ENCODE measurements at regions not wholly inside any gene's neighbourhood (a gene's known extent, or its start where the extent isn't known, plus 50 kb on each side); places are given as distances from the start of the nearest gene placed in this dataset.
A peak's percentile ranks its signal among the peaks of the same experiment; 100 is the strongest.

GRCh38 chr15:91665212-91665611, 188.3 kb upstream of the SLCO3A1 start (continued):
- TF ChIP-seq HES1 (IDR thresholded peaks at IDR 0.05; ENCODE audit: low read depth) (no peak), ZNF655 (CRISPR knock-in tag; IDR thresholded peaks at IDR 0.05) (no peak), SIX5 (IDR thresholded peaks at IDR 0.05; ENCODE audit: borderline replicate concordance in 1 of 2, insufficient read depth in 1 of 2, low read depth in 1 of 2, low read length in 2 of 2) (no peak), MCM2 (IDR thresholded peaks at IDR 0.05; ENCODE audit: low read depth) (no peak), RBM25 (IDR thresholded peaks at IDR 0.05; ENCODE audit: low read depth, low read length, severe bottlenecking) (no peak), SRF (CRISPR knock-in tag; IDR thresholded peaks at IDR 0.05) (no peak), USF1 (CRISPR knock-in tag; IDR thresholded peaks at IDR 0.05) (no peak), ELF4 (CRISPR knock-in tag; IDR thresholded peaks at IDR 0.05) (no peak), KLF1 (tag; IDR thresholded peaks at IDR 0.05) (no peak)

- H3K4me2 ChIP-seq (ENCODE audit: insufficient read depth, low read length), result no peak overlapping the region
- no peaks in the 10 kb centered on the region for H3K9me3 ChIP-seq (replicated peaks; ENCODE audit: control insufficient read depth, insufficient read depth, low read depth, low read length)
- H2AFZ ChIP-seq (ENCODE audit: low read depth, low read length), result no peak overlapping the region
- in situ Hi-C loops (cut with MboI), result no loop called here
- BruUV-seq (replicated peaks), result no TSS peak
- H3K9me1 ChIP-seq (ENCODE audit: control insufficient read depth, insufficient read depth, low read length), result no peaks in the 10 kb centered on the region
- no peaks in the 10 kb centered on the region for H3K27me3 ChIP-seq (ENCODE audit: control insufficient read depth in 2 of 2, insufficient read depth in 2 of 2, low read length in 2 of 2)
- ChIA-PET CTCF (ENCODE audit: low intra/inter-chr PET ratio) (no interaction called here), POLR2A (interaction anchor here (1.9 kb wide), 1 partner anchor 10 kb away, joined by 6 read pairs; no protein-coding TSS in a partner anchor)
- no peaks in the 10 kb centered on the region; a peak in 1 of 5 replicates for H3K4me1 ChIP-seq (replicated peaks in 1 of 2; ENCODE audit: control insufficient read depth in 2 of 2, insufficient read depth in 2 of 2, low read length in 2 of 2)
- H3K9ac ChIP-seq (ENCODE audit: insufficient read depth in 1 of 2, low read depth in 2 of 2, low read length in 2 of 2), result no peak overlapping the region
- intact Hi-C loops (cut with micrococcal nuclease), result no loop called here
- no peaks in the 10 kb centered on the region for H3K36me3 ChIP-seq (ENCODE audit: control insufficient read depth, insufficient read depth, low read length)
- peak in 2 of 4 experiments; percentile 13 to 17 for DNase-seq (ENCODE audit: extremely low read depth in 1 of 4, low spot score in 3 of 4)
- 0% methylated on average over 1 of the region's 1 CpG for WGBS (ENCODE audit: insufficient coverage, low coverage, missing lambda C conversion rate)
- ATAC-seq, result peak; percentile 77
- H3K4me3 ChIP-seq, result no peak overlapping the region
- no peak for FAIRE-seq
- no peak overlapping the region for H3K27ac ChIP-seq (ENCODE audit: extremely low read depth, low read depth, low read length)
- no peaks in the 10 kb centered on the region for H4K20me1 ChIP-seq (replicated peaks; ENCODE audit: control insufficient read depth, insufficient read depth, low read length)
- H3K79me2 ChIP-seq (ENCODE audit: control insufficient read depth, insufficient read depth, low read length), result no peaks in the 10 kb centered on the region
- no peak for TF ChIP-seq ZNF609 (CRISPR knock-in tag; IDR thresholded peaks at IDR 0.05; ENCODE audit: borderline replicate concordance)
- no peak for TF ChIP-seq HDAC2 (IDR thresholded peaks at IDR 0.05)
- no peak for TF ChIP-seq ZNF561 (CRISPR knock-in tag; conservative IDR thresholded peaks at IDR 0.05)
Measured at GRCh38 chr15:91668370-91668769, 185.1 kb upstream of the SLCO3A1 start.
